ENCODE measurements at regions not wholly inside any gene's neighbourhood (a gene's known extent, or its start where the extent isn't known, plus 50 kb on each side); places are given as distances from the start of the nearest gene placed in this dataset.
"Not testable (repeated sequence)": the region's sequence is repeated elsewhere in the genome, so short reads cannot be mapped to it uniquely, and the experiment has no call there.

- DNase-seq: no peak
Measured at GRCh38 chr2:120502761-120503160, 156.8 kb downstream of the INHBB start.

- DNase-seq: no peak
Measured at GRCh38 chr2:120503206-120503792, 157.4 kb downstream of the INHBB start.

- DNase-seq: no peak
Measured at GRCh38 chr2:120503793-120504571, 158.0 kb downstream of the INHBB start.

- DNase-seq: no peak
Measured at GRCh38 chr2:120504936-120505705, 159.2 kb downstream of the INHBB start.

GRCh38 chr2:120508567-120509041 is 162.7 kb downstream of the INHBB start:
- no peak for DNase-seq

GRCh38 chr2:120509213-120509815 is 163.4 kb downstream of the INHBB start:
- DNase-seq: no peak

- DNase-seq: no peak
Measured at GRCh38 chr2:120509991-120510735, 164.2 kb downstream of the INHBB start.

GRCh38 chr2:120510751-120511395 is 164.9 kb downstream of the INHBB start:
- no peak for DNase-seq

- no peak for DNase-seq
Measured at GRCh38 chr2:120511536-120511935, 165.6 kb downstream of the INHBB start.

GRCh38 chr2:120511947-120512710 is 166.2 kb downstream of the INHBB start:
- no peak for DNase-seq

GRCh38 chr2:120513776-120514357 is 167.9 kb downstream of the INHBB start:
- no peak for DNase-seq

GRCh38 chr2:120514521-120514920 is 168.6 kb downstream of the INHBB start:
- no peak for DNase-seq

- not testable (repeated sequence) for DNase-seq
Measured at GRCh38 chr2:120515066-120515758, 169.3 kb downstream of the INHBB start.

- DNase-seq: no peak
Measured at GRCh38 chr2:120515759-120516678, 170.1 kb downstream of the INHBB start.

- no peak for DNase-seq
Measured at GRCh38 chr2:120516679-120517314, 170.9 kb downstream of the INHBB start.

- no peak for DNase-seq
Measured at GRCh38 chr2:120517751-120518469, 172.0 kb downstream of the INHBB start.

GRCh38 chr2:120518819-120519218 is 172.9 kb downstream of the INHBB start:
- DNase-seq: no peak

GRCh38 chr2:120519469-120519868 is 173.5 kb downstream of the INHBB start:
- DNase-seq: no peak
